ENCODE measurements at regions not wholly inside any gene's neighbourhood (a gene's known extent, or its start where the extent isn't known, plus 50 kb on each side); places are given as distances from the start of the nearest gene placed in this dataset.

DNA sequence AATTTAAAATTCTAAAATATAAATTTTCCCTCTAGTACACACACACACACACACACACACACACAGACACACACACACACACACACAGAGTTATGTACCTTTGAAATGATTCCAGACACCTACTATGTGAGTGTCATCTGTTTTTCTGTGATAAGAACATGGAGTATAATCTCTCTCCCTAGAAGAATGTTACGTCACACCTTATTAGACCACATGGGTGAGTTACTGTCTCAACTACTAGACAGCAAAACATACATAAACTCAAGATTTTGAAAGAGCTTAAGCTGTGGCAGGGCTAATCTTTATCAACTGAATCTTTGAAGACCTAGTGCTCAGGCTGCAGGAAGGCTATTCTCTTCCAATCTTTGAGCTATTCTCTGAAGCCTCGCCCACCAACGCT lies 385.9 kb upstream of the BCHE start:
- Mint-ChIP-seq H3K27ac (no peak overlapping the region), H3K27me3 (ENCODE audit: low read depth) (no peaks in the 10 kb centered on the region), H3K4me1 (no peaks in the 10 kb centered on the region), H3K36me3 (no peaks in the 10 kb centered on the region), H3K9me3 (peaks cover 4% of the 10 kb centered on the region), H3K4me3 (no peak overlapping the region)
- TF ChIP-seq, protein P1, sequence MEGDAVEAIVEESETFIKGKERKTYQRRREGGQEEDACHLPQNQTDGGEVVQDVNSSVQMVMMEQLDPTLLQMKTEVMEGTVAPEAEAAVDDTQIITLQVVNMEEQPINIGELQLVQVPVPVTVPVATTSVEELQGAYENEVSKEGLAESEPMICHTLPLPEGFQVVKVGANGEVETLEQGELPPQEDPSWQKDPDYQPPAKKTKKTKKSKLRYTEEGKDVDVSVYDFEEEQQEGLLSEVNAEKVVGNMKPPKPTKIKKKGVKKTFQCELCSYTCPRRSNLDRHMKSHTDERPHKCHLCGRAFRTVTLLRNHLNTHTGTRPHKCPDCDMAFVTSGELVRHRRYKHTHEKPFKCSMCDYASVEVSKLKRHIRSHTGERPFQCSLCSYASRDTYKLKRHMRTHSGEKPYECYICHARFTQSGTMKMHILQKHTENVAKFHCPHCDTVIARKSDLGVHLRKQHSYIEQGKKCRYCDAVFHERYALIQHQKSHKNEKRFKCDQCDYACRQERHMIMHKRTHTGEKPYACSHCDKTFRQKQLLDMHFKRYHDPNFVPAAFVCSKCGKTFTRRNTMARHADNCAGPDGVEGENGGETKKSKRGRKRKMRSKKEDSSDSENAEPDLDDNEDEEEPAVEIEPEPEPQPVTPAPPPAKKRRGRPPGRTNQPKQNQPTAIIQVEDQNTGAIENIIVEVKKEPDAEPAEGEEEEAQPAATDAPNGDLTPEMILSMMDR (IDR thresholded peaks at IDR 0.05; ENCODE audit: unreplicated experiment): no peak
- no peak for DNase-seq (ENCODE audit: low spot score in 2 of 2, unreplicated experiment in 2 of 2)

DNA sequence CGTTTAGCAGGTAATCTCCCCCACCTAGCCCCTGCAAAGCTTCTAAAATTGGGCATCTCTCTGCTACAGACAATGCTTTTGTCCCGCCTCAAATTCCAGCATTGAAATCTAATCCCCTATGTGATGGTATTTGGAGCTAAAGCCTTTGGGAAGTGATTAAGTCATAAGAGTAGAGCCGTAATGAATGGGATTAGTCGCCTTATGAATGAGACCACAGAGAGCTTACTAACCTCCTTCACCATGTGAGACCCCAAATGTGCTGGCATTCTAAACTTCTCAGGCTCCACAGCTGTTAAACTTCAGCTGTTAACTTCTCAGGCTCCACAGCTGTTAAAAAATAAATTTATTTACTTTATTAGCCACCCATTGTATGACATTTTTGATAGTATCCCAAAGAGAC lies 374.2 kb upstream of the BCHE start:
- no peak for DNase-seq (ENCODE audit: low spot score in 2 of 2, unreplicated experiment in 2 of 2)
- Mint-ChIP-seq H3K9me3 (no peaks in the 10 kb centered on the region), H3K27ac (no peak overlapping the region), H3K36me3 (no peaks in the 10 kb centered on the region), H3K4me1 (no peaks in the 10 kb centered on the region), H3K27me3 (ENCODE audit: low read depth) (no peaks in the 10 kb centered on the region), H3K4me3 (no peak overlapping the region)
- TF ChIP-seq, protein P1 (IDR thresholded peaks at IDR 0.05; ENCODE audit: unreplicated experiment): no peak

DNA sequence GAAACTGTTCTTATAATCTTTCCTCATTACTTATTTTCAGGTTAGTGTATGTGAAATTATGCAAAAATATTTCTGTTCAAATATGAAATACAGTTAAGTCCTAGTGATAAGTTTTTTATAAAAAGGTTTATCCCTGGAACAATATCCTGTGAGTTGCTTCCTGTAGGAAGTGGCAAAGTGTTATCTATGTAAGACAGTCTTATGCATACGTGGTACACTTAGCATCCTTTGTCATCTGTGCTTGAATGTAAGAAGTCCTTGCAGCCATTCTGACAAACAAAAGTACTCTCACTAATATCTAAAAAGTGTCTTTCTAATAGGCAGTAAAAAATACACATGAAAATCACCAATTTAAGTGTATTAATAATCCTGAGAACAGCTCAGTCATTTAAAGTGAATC lies 372.5 kb upstream of the BCHE start:
- Mint-ChIP-seq H3K4me1 (no peaks in the 10 kb centered on the region), H3K27me3 (ENCODE audit: low read depth) (no peaks in the 10 kb centered on the region), H3K4me3 (no peak overlapping the region), H3K9me3 (no peaks in the 10 kb centered on the region), H3K36me3 (no peaks in the 10 kb centered on the region), H3K27ac (no peak overlapping the region)
- TF ChIP-seq, protein P1 (IDR thresholded peaks at IDR 0.05; ENCODE audit: unreplicated experiment): no peak
- DNase-seq (ENCODE audit: low spot score in 2 of 2, unreplicated experiment in 2 of 2): no peak

DNA sequence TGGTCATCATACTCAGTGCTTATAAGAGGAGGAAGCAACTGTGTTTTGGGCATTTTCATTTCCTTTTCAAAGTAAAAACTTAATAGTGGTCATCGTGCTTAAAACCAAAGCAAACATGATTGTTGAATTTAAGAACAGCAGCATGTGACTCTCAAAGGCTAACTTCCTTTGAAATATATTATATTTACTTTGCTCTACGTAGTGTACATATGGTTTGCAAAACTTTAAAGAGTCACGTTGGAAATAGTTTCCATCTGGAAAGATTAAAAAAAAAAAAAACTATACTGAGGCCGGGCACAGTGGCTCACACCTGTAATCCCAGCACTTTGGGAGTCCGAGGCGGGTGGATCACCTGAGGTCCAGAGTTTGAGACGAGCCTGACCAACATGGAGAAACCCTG lies 367.9 kb upstream of the BCHE start:
- Mint-ChIP-seq H3K36me3 (no peaks in the 10 kb centered on the region), H3K27me3 (ENCODE audit: low read depth) (no peaks in the 10 kb centered on the region), H3K27ac (no peak overlapping the region), H3K9me3 (peaks cover 3% of the 10 kb centered on the region), H3K4me1 (no peaks in the 10 kb centered on the region), H3K4me3 (no peak overlapping the region)
- no peak for DNase-seq (ENCODE audit: low spot score in 2 of 2, unreplicated experiment in 2 of 2)
- TF ChIP-seq, protein P1 (IDR thresholded peaks at IDR 0.05; ENCODE audit: unreplicated experiment): no peak

DNA sequence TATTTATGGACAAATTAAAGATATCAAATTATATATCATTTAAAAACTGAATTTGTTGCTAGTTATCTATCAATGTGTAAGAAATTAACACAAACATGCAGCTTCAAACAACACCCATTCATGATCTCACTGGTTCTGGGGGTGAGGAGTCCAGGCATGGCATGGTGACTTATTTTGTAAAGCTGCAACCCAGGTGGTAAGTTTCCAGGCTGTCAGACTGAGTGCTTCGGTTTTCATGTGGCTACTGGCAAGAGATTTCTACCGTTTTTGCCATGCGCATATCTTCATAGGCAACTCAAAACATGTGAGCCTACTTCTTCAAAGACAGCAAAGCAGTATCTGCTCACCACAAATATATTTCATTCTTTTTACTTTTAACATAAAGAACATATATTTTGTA lies 364.3 kb upstream of the BCHE start:
- TF ChIP-seq, protein P1 (IDR thresholded peaks at IDR 0.05; ENCODE audit: unreplicated experiment): no peak
- H3K4me3 Mint-ChIP-seq: no peak overlapping the region
- DNase-seq (ENCODE audit: low spot score in 2 of 2, unreplicated experiment in 2 of 2): no peak
- no peak overlapping the region for H3K27ac Mint-ChIP-seq
- H3K9me3 Mint-ChIP-seq: peaks cover 3% of the 10 kb centered on the region
- no peaks in the 10 kb centered on the region for H3K27me3 Mint-ChIP-seq (ENCODE audit: low read depth)
- no peaks in the 10 kb centered on the region for H3K36me3 Mint-ChIP-seq
- H3K4me1 Mint-ChIP-seq: no peaks in the 10 kb centered on the region

DNA sequence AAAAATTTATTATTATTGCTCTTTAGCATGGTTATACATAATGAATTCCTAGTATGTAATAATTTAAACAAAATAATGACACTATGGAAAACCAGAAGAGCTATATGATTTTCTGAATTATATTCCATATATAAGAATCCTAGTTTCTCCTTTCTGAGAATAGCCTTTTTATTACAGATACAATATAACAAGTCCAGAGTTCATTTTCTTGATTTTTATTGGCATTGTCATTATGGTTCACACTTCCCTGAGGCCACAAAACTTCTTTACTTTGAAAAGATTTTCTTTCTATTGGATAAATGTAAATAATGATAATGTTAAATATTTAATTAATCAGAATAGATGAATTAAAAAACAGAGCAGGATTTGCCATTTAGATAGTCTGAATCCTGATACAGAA lies 362.3 kb upstream of the BCHE start:
- no peak overlapping the region for H3K27ac Mint-ChIP-seq
- no peaks in the 10 kb centered on the region for H3K36me3 Mint-ChIP-seq
- TF ChIP-seq, protein P1 (IDR thresholded peaks at IDR 0.05; ENCODE audit: unreplicated experiment): no peak
- DNase-seq (ENCODE audit: low spot score in 2 of 2, unreplicated experiment in 2 of 2): no peak
- H3K9me3 Mint-ChIP-seq: peaks cover 3% of the 10 kb centered on the region
- H3K4me1 Mint-ChIP-seq: no peaks in the 10 kb centered on the region
- no peak overlapping the region for H3K4me3 Mint-ChIP-seq
- peaks cover 4% of the 10 kb centered on the region for H3K27me3 Mint-ChIP-seq (ENCODE audit: low read depth)
